PC-9 (cell line): ENCODE measurements at regions not wholly inside any gene's neighbourhood (a gene's known extent, or its start where the extent isn't known, plus 50 kb on each side); places are given as distances from the start of the nearest gene placed in this dataset.

Experiments used
- BruUV-seq: library from RNA; stranded (reverse); fragments of 400-500 nt; replicated peaks from 2 replicates; lab custom pipeline; 2021; lab: Mats Ljungman, UMichigan
- CTCF ChIA-PET: fragments of 300-600 bp; sonication (Branson Sonifier 250); formaldehyde crosslinking; loops from one replicate; lab custom pipeline; 2022; ENCODE audit warnings: antibody characterized with exemption; lab: Charles Lee
- POLR2A ChIA-PET: fragments of 300-600 bp; sonication (Branson Sonifier 250); formaldehyde crosslinking; loops from one replicate; lab custom pipeline; 2022; ENCODE audit warnings: antibody characterized with exemption; ENCODE audit not compliant: unreplicated experiment; lab: Charles Lee
- DNase-seq, 2 experiments: peaks; one replicate each; pipeline versions ENCODE4 v3.0.0 to v3.0.0-alpha.2; 2015 to 2022; ENCODE audit warnings: mixed read lengths in 1 of 2
- H2AFZ ChIP-seq: fragments of 200-600 bp; sonication (generic); 2 replicates; pipeline ENCODE4 v1.8.1; 2017; ENCODE audit warnings: antibody characterized with exemption
- H3F3A ChIP-seq: fragments of 200-600 bp; sonication (generic); 2 replicates; pipeline ENCODE4 v1.8.1; 2017; ENCODE audit warnings: antibody characterized with exemption, mild to moderate bottlenecking, low read depth; ENCODE audit not compliant: insufficient read depth
- H3K27ac ChIP-seq: fragments of 200-600 bp; sonication (generic); 2 replicates; pipeline ENCODE4 v1.6.1; 2016; ENCODE audit warnings: mixed run types
- H3K27me3 ChIP-seq: fragments of 200-600 bp; sonication (generic); 2 replicates; pipeline ENCODE4 v1.6.1; 2016; ENCODE audit warnings: low read depth, mixed run types; ENCODE audit not compliant: insufficient read depth
- H3K36me3 ChIP-seq: fragments of 200-600 bp; sonication (generic); 2 replicates; pipeline ENCODE4 v1.6.1; 2016; ENCODE audit warnings: low read depth, mixed run types
- H3K4me1 ChIP-seq: fragments of 200-600 bp; sonication (generic); replicated peaks from 2 replicates; pipeline ENCODE4 v1.6.1; 2016; ENCODE audit warnings: mixed run types; ENCODE audit not compliant: insufficient read depth
- H3K4me2 ChIP-seq: fragments of 200-600 bp; sonication (generic); 2 replicates; pipeline ENCODE4 v1.6.1; 2017; ENCODE audit warnings: mixed run types
- H3K4me3 ChIP-seq: fragments of 200-600 bp; sonication (generic); 2 replicates; pipeline ENCODE4 v1.6.1; 2016; ENCODE audit warnings: mixed run types
- H3K79me2 ChIP-seq: fragments of 200-600 bp; sonication (generic); 2 replicates; pipeline ENCODE4 v1.6.1; 2017; ENCODE audit warnings: low read depth, mixed run types
- H3K9me2 ChIP-seq: fragments of 200-600 bp; sonication (generic); 2 replicates; pipeline ENCODE4 v1.8.1; 2017; ENCODE audit warnings: mild to moderate bottlenecking; ENCODE audit not compliant: insufficient read depth
- H3K9me3 ChIP-seq: fragments of 200-600 bp; sonication (generic); 2 replicates; pipeline ENCODE4 v1.8.1; 2016; ENCODE audit warnings: low read depth; ENCODE audit not compliant: insufficient read depth
- H4K20me1 ChIP-seq: fragments of 200-600 bp; sonication (generic); 2 replicates; pipeline ENCODE4 v1.8.1; 2017; ENCODE audit not compliant: insufficient read depth
- EZH2 ChIP-seq: fragments of 200-600 bp; sonication (generic); IDR thresholded peaks from 2 replicates; pipeline ENCODE4 v1.8.0; 2017; ENCODE audit warnings: antibody characterized with exemption, low read depth
- intact Hi-C: fragments of 100-400 bp; cut with micrococcal nuclease; formaldehyde crosslinking; loops from one replicate; pipeline ENCODE4 v1.10.0; 2022; ENCODE audit not compliant: unreplicated experiment
- TF ChIP-seq, protein P1 (sequence below): fragments of 200-600 bp; sonication (generic); conservative IDR thresholded peaks from 2 replicates; pipeline ENCODE4 v1.6.1; 2017; ENCODE audit warnings: mixed run types, antibody characterized with exemption, mild to moderate bottlenecking, moderate library complexity

DNA sequence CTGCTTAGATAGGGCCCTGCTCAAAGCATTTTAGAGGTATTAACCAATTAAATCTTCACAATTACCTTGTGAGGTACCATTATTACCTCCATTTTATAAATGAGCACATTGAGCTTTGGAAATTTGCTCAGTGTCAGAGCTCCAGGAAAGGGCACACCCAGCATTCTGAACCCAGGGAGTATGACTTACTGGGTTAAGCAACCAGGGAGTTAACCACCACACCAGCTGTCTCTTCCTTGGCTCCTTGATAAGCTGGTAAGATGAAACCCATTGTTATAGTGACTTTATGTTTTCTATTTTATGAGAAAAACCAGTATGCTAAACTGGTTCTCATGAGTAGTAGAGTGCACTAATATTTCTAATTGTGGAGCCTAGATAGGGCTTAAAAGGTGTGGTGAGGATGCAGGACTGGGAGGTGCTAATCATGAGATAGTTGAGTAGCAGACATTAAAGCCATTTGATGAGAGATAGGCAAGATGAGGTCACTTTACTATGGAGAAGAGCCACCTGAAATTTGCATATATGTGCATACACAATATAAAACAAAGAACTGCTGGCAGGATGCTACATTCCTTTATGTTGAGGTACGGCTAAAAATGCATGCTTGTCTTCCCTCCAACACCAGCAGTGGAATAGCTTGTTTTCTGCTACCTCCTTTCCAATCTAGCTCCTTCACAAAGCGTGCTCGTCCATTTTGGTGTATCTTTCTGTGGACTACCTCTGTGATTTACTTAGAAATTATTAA, 556.1 kb downstream of the SPRY1 start:
- no peak overlapping the region for H3K27ac ChIP-seq
- H3K4me3 ChIP-seq: no peak overlapping the region
- TF ChIP-seq, protein P1, sequence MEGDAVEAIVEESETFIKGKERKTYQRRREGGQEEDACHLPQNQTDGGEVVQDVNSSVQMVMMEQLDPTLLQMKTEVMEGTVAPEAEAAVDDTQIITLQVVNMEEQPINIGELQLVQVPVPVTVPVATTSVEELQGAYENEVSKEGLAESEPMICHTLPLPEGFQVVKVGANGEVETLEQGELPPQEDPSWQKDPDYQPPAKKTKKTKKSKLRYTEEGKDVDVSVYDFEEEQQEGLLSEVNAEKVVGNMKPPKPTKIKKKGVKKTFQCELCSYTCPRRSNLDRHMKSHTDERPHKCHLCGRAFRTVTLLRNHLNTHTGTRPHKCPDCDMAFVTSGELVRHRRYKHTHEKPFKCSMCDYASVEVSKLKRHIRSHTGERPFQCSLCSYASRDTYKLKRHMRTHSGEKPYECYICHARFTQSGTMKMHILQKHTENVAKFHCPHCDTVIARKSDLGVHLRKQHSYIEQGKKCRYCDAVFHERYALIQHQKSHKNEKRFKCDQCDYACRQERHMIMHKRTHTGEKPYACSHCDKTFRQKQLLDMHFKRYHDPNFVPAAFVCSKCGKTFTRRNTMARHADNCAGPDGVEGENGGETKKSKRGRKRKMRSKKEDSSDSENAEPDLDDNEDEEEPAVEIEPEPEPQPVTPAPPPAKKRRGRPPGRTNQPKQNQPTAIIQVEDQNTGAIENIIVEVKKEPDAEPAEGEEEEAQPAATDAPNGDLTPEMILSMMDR: no peak
- TF ChIP-seq EZH2: no peak
- no peak overlapping the region for H2AFZ ChIP-seq
- no peak for DNase-seq
- H4K20me1 ChIP-seq: no peaks in the 10 kb centered on the region
- ChIA-PET POLR2A (no interaction called here), CTCF (no interaction called here)
- BruUV-seq: no TSS peak
- no peaks in the 10 kb centered on the region for H3K79me2 ChIP-seq
- H3F3A ChIP-seq: no peaks in the 10 kb centered on the region
- no peaks in the 10 kb centered on the region for H3K9me2 ChIP-seq
- H3K36me3 ChIP-seq: no peaks in the 10 kb centered on the region
- H3K4me1 ChIP-seq: no peaks in the 10 kb centered on the region
- intact Hi-C loops: no loop called here
- no peak overlapping the region for H3K4me2 ChIP-seq
- no peaks in the 10 kb centered on the region for H3K9me3 ChIP-seq
- H3K27me3 ChIP-seq: no peaks in the 10 kb centered on the region

DNA sequence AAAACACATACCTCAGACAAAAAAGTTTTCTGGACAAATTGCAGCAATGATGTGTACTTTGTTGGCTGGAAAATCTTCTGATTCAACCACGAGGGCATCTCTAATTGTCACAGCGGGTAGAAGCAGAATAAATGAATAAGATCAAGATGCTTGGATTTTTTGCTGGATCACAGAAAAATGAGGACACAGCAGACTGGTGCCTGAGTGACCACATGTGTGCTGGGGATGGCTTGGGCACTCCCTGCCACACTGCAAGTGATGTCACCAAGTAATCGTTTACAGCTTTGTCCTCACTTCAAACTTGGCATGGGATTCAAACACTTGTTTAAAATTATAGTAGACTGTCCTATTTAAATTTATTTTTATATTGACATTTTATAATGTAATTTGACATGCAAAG, 557.0 kb downstream of the SPRY1 start:
- no peaks in the 10 kb centered on the region for H3K9me2 ChIP-seq
- no peak overlapping the region for H3K27ac ChIP-seq
- H3K36me3 ChIP-seq: no peaks in the 10 kb centered on the region
- no peaks in the 10 kb centered on the region for H4K20me1 ChIP-seq
- H3K4me3 ChIP-seq: no peak overlapping the region
- CTCF ChIA-PET: no interaction called here
- DNase-seq: no peak
- H3K79me2 ChIP-seq: no peaks in the 10 kb centered on the region
- H3K9me3 ChIP-seq: no peaks in the 10 kb centered on the region
- H2AFZ ChIP-seq: no peak overlapping the region
- no TSS peak for BruUV-seq
- intact Hi-C loops: no loop called here
- no peaks in the 10 kb centered on the region for H3K4me1 ChIP-seq
- H3K27me3 ChIP-seq: no peaks in the 10 kb centered on the region
- POLR2A ChIA-PET: no interaction called here
- TF ChIP-seq, protein P1: no peak
- no peak for TF ChIP-seq EZH2
- no peak overlapping the region for H3K4me2 ChIP-seq
- no peaks in the 10 kb centered on the region for H3F3A ChIP-seq

DNA sequence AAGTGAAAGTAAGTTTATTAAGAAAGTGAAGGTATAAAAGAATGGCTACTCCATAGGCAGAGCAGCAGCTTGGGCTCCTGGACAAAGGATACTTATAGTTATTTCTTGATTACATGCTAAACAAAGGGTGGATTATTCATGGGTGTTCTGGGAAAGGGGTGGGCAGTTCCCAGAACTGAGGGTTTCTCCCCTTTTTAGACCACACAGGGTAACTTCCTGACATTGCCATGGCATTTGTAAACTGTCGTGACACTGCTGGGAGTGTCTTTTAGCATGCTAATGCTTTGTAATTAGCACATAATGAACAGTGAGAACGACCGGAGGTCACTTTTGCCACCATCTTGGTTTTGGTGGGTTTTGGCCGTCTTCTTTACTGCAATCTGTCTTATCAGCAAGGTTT, 557.6 kb downstream of the SPRY1 start:
- no peaks in the 10 kb centered on the region for H3K27me3 ChIP-seq
- no peak overlapping the region for H3K27ac ChIP-seq
- TF ChIP-seq, protein P1: no peak
- TF ChIP-seq EZH2: no peak
- CTCF ChIA-PET: no interaction called here
- no peak overlapping the region; the same call in 1 of the 2 replicates for H2AFZ ChIP-seq
- H3K9me2 ChIP-seq: no peaks in the 10 kb centered on the region
- no peaks in the 10 kb centered on the region for H3K79me2 ChIP-seq
- H3K36me3 ChIP-seq: no peaks in the 10 kb centered on the region
- no peak overlapping the region for H3K4me3 ChIP-seq
- intact Hi-C loops: no loop called here
- H3F3A ChIP-seq: no peaks in the 10 kb centered on the region
- DNase-seq: no peak
- H4K20me1 ChIP-seq: no peaks in the 10 kb centered on the region
- H3K4me1 ChIP-seq: no peaks in the 10 kb centered on the region
- H3K4me2 ChIP-seq: peak overlapping the region; percentile 37
- POLR2A ChIA-PET: no interaction called here
- BruUV-seq: no TSS peak
- no peaks in the 10 kb centered on the region for H3K9me3 ChIP-seq
